WTC11 (cell line): ENCODE measurements at regions not wholly inside any gene's neighbourhood (a gene's known extent, or its start where the extent isn't known, plus 50 kb on each side); places are given as distances from the start of the nearest gene placed in this dataset.

ENCODE experiments used
- ATAC-seq: fragments of 200-7000 bp; cut with Tn5 transposase; 2 replicates; pipeline ENCODE4 v1.10.0; 2021; ENCODE audit warnings: mild to moderate bottlenecking, moderate library complexity
- CTCF ChIA-PET: fragments of 300-600 bp; sonication (Branson Sonifier 250); formaldehyde crosslinking; loops from one replicate; lab custom pipeline; 2021; ENCODE audit warnings: antibody characterized with exemption; lab: Charles Lee
- POLR2A ChIA-PET: fragments of 350-600 bp; sonication (Branson Sonifier 250); formaldehyde crosslinking; loops from one replicate; lab custom pipeline; 2021; ENCODE audit warnings: antibody characterized with exemption; lab: Charles Lee
- DNase-seq: peaks from one replicate; pipeline ENCODE4 v3.0.0; 2021; ENCODE audit warnings: low spot score
- H3K27ac Mint-ChIP-seq: 2 replicates; pipeline ENCODE4 v1.8.0; 2021; ENCODE audit warnings: mixed read lengths
- H3K27me3 Mint-ChIP-seq: 2 replicates; pipeline ENCODE4 v1.8.0; 2021; ENCODE audit warnings: low read depth, mild to moderate bottlenecking, moderate library complexity, mixed read lengths
- H3K36me3 Mint-ChIP-seq: 2 replicates; pipeline ENCODE4 v1.8.0; 2021; ENCODE audit warnings: mixed read lengths
- H3K4me1 Mint-ChIP-seq: 2 replicates; pipeline ENCODE4 v1.8.0; 2022; ENCODE audit warnings: mixed read lengths
- H3K4me3 Mint-ChIP-seq: 2 replicates; pipeline ENCODE4 v1.8.0; 2021; ENCODE audit warnings: mild to moderate bottlenecking, moderate library complexity, mixed read lengths
- H3K9me3 Mint-ChIP-seq: 2 replicates; pipeline ENCODE4 v1.8.0; 2021; ENCODE audit warnings: mixed read lengths
- CTCF ChIP-seq: fragments of 200-600 bp; IDR thresholded peaks from 2 replicates; pipeline ENCODE4 v1.8.0; 2022; ENCODE audit warnings: antibody characterized with exemption
- E2F4 ChIP-seq: sonication (generic); formaldehyde crosslinking; IDR thresholded peaks from 2 replicates; pipeline ENCODE4 v1.8.1; 2022; ENCODE audit warnings: low read depth, mild to moderate bottlenecking, moderate library complexity, missing genetic modification reagents, borderline replicate concordance
- GABPB1 ChIP-seq: sonication (generic); formaldehyde crosslinking; IDR thresholded peaks from 2 replicates; pipeline ENCODE4 v1.8.1; 2023; ENCODE audit warnings: mild to moderate bottlenecking, missing genetic modification reagents
- IRF1 ChIP-seq: sonication (generic); formaldehyde crosslinking; IDR thresholded peaks from 2 replicates; pipeline ENCODE4 v1.8.0; 2023; ENCODE audit warnings: missing genetic modification reagents
- JAZF1 ChIP-seq: fragments of 250-450 bp; sonication (Bioruptor Pico); IDR thresholded peaks from 2 replicates; pipeline ENCODE4 v1.9.0; 2021; ENCODE audit warnings: moderate library complexity, mild to moderate bottlenecking, inconsistent platforms
- JUN ChIP-seq: sonication (generic); formaldehyde crosslinking; IDR thresholded peaks from 2 replicates; pipeline ENCODE4 v1.8.0; 2023; ENCODE audit warnings: mild to moderate bottlenecking, missing genetic modification reagents
- PREB ChIP-seq: sonication (generic); formaldehyde crosslinking; IDR thresholded peaks from 2 replicates; pipeline ENCODE4 v1.8.1; 2022; ENCODE audit warnings: mild to moderate bottlenecking, missing genetic modification reagents, moderate library complexity, borderline replicate concordance
- SP1 ChIP-seq: sonication (generic); formaldehyde crosslinking; conservative IDR thresholded peaks from 2 replicates; pipeline ENCODE4 v1.8.1; 2022; ENCODE audit warnings: missing genetic modification reagents
- TCF7 ChIP-seq: sonication (generic); formaldehyde crosslinking; IDR thresholded peaks from 2 replicates; pipeline ENCODE4 v1.8.0; 2022; ENCODE audit warnings: mild to moderate bottlenecking, low read depth, missing genetic modification reagents, moderate library complexity

- TF ChIP-seq JUN (CRISPR knock-in tag) (no peak), JAZF1 (CRISPR knock-in tag) (no peak), TCF7 (CRISPR knock-in tag) (no peak)
Observed at GRCh38 chr2:18752667-18753422, 163.5 kb upstream of the NT5C1B start (continued).

- no peak overlapping the region for H3K27ac Mint-ChIP-seq
- POLR2A ChIA-PET: no interaction called here
- H3K27me3 Mint-ChIP-seq: no peaks in the 10 kb centered on the region
Observed at GRCh38 chr2:18752022-18752493, 162.7 kb upstream of the NT5C1B start.

GRCh38 chr2:18750672-18751554 is 161.5 kb upstream of the NT5C1B start:
- no peaks in the 10 kb centered on the region for H3K9me3 Mint-ChIP-seq
- DNase-seq (no peak), ATAC-seq (no peak)
- no peak overlapping the region for H3K27ac Mint-ChIP-seq
- ChIA-PET POLR2A (no interaction called here), CTCF (interaction anchor here (0.6 to 1.9 kb wide), 3 partner anchors 27 to 230 kb away, joined by 4 to 9 read pairs (median 4); no protein-coding TSS in a partner anchor)
- H3K4me1 Mint-ChIP-seq: no peaks in the 10 kb centered on the region
- no peaks in the 10 kb centered on the region for H3K36me3 Mint-ChIP-seq
- no peak overlapping the region for H3K4me3 Mint-ChIP-seq
- TF ChIP-seq PREB (CRISPR knock-in tag): no peak
- no peak for TF ChIP-seq IRF1 (CRISPR knock-in tag)
- no peaks in the 10 kb centered on the region for H3K27me3 Mint-ChIP-seq

More at GRCh38 chr2:18752022-18752493, 162.7 kb upstream of the NT5C1B start:
- CTCF ChIA-PET: no interaction called here
- Mint-ChIP-seq H3K36me3 (no peaks in the 10 kb centered on the region), H3K9me3 (no peaks in the 10 kb centered on the region), H3K4me1 (no peaks in the 10 kb centered on the region), H3K4me3 (no peak overlapping the region)
- no peak for ATAC-seq
- DNase-seq: no peak
- TF ChIP-seq GABPB1 (CRISPR knock-in tag) (peak; percentile 47; the same call in 1 of the 2 replicates), SP1 (no peak)

GRCh38 chr2:18749912-18750526 is 160.7 kb upstream of the NT5C1B start:
- TF ChIP-seq CTCF: peak; percentile 59
- TF ChIP-seq E2F4 (CRISPR knock-in tag): no peak
- TF ChIP-seq, all 79 proteins: peak for 1
- Mint-ChIP-seq H3K9me3 (no peaks in the 10 kb centered on the region), H3K27me3 (no peaks in the 10 kb centered on the region), H3K4me1 (no peaks in the 10 kb centered on the region), H3K36me3 (no peaks in the 10 kb centered on the region), H3K4me3 (no peak overlapping the region), H3K27ac (no peak overlapping the region)
- CTCF ChIA-PET: interaction anchor here (0.6 to 1.9 kb wide), 4 partner anchors 28 to 387 kb away, joined by 4 to 9 read pairs (median 4); no protein-coding TSS in a partner anchor
- POLR2A ChIA-PET: no interaction called here
- peak; percentile 45 for DNase-seq
- no peak; the same call in 1 of the 2 replicates for ATAC-seq
